ENCODE measurements at regions not wholly inside any gene's neighbourhood (a gene's known extent, or its start where the extent isn't known, plus 50 kb on each side); places are given as distances from the start of the nearest gene placed in this dataset.

GRCh38 chr9:85421641-85422040, 320.1 kb downstream of the AGTPBP1 start:
- intact Hi-C loops (cut with micrococcal nuclease) = loop anchor here (10.0 kb wide), 1 partner anchor 757 kb away; the partner anchor contains the start of gene NTRK2
- CTCF ChIA-PET = no interaction called here
- Mint-ChIP-seq H3K27ac (ENCODE audit: low read depth, unreplicated experiment) (no peak overlapping the region), H3K4me3 (ENCODE audit: unreplicated experiment) (no peak overlapping the region), H3K9me3 (ENCODE audit: unreplicated experiment) (no peaks in the 10 kb centered on the region), H3K4me1 (ENCODE audit: insufficient read depth, unreplicated experiment) (peaks cover 5% of the 10 kb centered on the region), H3K36me3 (ENCODE audit: insufficient read depth, unreplicated experiment) (no peaks in the 10 kb centered on the region), H3K27me3 (ENCODE audit: insufficient read depth, unreplicated experiment) (peaks cover 10% of the 10 kb centered on the region)
- no peak for DNase-seq (ENCODE audit: unreplicated experiment)
- POLR2A ChIA-PET = interaction anchor here (0.5 kb wide), 1 partner anchor 535 kb away, joined by 4 read pairs; no protein-coding TSS in a partner anchor
- TF ChIP-seq CTCF (IDR thresholded peaks at IDR 0.05; ENCODE audit: unreplicated experiment) = no peak
- no TSS peak for BruUV-seq (replicated peaks)

GRCh38 chr9:85420750-85421149, 321.0 kb downstream of the AGTPBP1 start:
- ChIA-PET POLR2A (interaction anchor here (1.0 kb wide), 1 partner anchor 728 kb away, joined by 3 read pairs; no protein-coding TSS in a partner anchor), CTCF (no interaction called here)
- peaks cover 10% of the 10 kb centered on the region for H3K27me3 Mint-ChIP-seq (ENCODE audit: insufficient read depth, unreplicated experiment)
- peaks cover 5% of the 10 kb centered on the region for H3K4me1 Mint-ChIP-seq (ENCODE audit: insufficient read depth, unreplicated experiment)
- no peaks in the 10 kb centered on the region for H3K36me3 Mint-ChIP-seq (ENCODE audit: insufficient read depth, unreplicated experiment)
- no peak overlapping the region for H3K27ac Mint-ChIP-seq (ENCODE audit: low read depth, unreplicated experiment)
- H3K9me3 Mint-ChIP-seq (ENCODE audit: unreplicated experiment) = no peaks in the 10 kb centered on the region
- BruUV-seq (replicated peaks) = no TSS peak
- TF ChIP-seq CTCF (IDR thresholded peaks at IDR 0.05; ENCODE audit: unreplicated experiment) = no peak
- no peak for DNase-seq (ENCODE audit: unreplicated experiment)
- H3K4me3 Mint-ChIP-seq (ENCODE audit: unreplicated experiment) = no peak overlapping the region
- intact Hi-C loops (cut with micrococcal nuclease) = loop anchor here (10.0 kb wide), 1 partner anchor 756 kb away; the partner anchor contains the start of gene NTRK2

- Mint-ChIP-seq H3K36me3 (ENCODE audit: insufficient read depth, unreplicated experiment) (no peaks in the 10 kb centered on the region), H3K4me3 (ENCODE audit: unreplicated experiment) (no peak overlapping the region), H3K9me3 (ENCODE audit: unreplicated experiment) (no peaks in the 10 kb centered on the region), H3K27ac (ENCODE audit: low read depth, unreplicated experiment) (no peak overlapping the region), H3K27me3 (ENCODE audit: insufficient read depth, unreplicated experiment) (peaks cover 29% of the 10 kb centered on the region), H3K4me1 (ENCODE audit: insufficient read depth, unreplicated experiment) (no peaks in the 10 kb centered on the region)
- POLR2A ChIA-PET = no interaction called here
- TF ChIP-seq CTCF (IDR thresholded peaks at IDR 0.05; ENCODE audit: unreplicated experiment) = no peak
- CTCF ChIA-PET = interaction anchor here (1.1 kb wide), 1 partner anchor 192 kb away, joined by 3 read pairs; no protein-coding TSS in a partner anchor
- no TSS peak for BruUV-seq (replicated peaks)
- DNase-seq (ENCODE audit: unreplicated experiment) = no peak
- intact Hi-C loops (cut with micrococcal nuclease) = no loop called here
Observed at GRCh38 chr9:85417674-85418073, 324.1 kb downstream of the AGTPBP1 start.

GRCh38 chr9:85416715-85417114, 325.0 kb downstream of the AGTPBP1 start:
- no peaks in the 10 kb centered on the region for H3K36me3 Mint-ChIP-seq (ENCODE audit: insufficient read depth, unreplicated experiment)
- no peak for TF ChIP-seq CTCF (IDR thresholded peaks at IDR 0.05; ENCODE audit: unreplicated experiment)
- BruUV-seq (replicated peaks) = no TSS peak
- intact Hi-C loops (cut with micrococcal nuclease) = no loop called here
- no peak overlapping the region for H3K4me3 Mint-ChIP-seq (ENCODE audit: unreplicated experiment)
- no peak overlapping the region for H3K27ac Mint-ChIP-seq (ENCODE audit: low read depth, unreplicated experiment)
- no peaks in the 10 kb centered on the region for H3K9me3 Mint-ChIP-seq (ENCODE audit: unreplicated experiment)
- POLR2A ChIA-PET = no interaction called here
- no peaks in the 10 kb centered on the region for H3K4me1 Mint-ChIP-seq (ENCODE audit: insufficient read depth, unreplicated experiment)
- peaks cover 29% of the 10 kb centered on the region for H3K27me3 Mint-ChIP-seq (ENCODE audit: insufficient read depth, unreplicated experiment)
- CTCF ChIA-PET = interaction anchor here (0.7 to 1.5 kb wide), 3 partner anchors 8 to 194 kb away, joined by 3 to 4 read pairs (median 3); no protein-coding TSS in a partner anchor
- DNase-seq (ENCODE audit: unreplicated experiment) = no peak

All from MCF 10A (cell line).